ENCODE measurements at regions not wholly inside any gene's neighbourhood (a gene's known extent, or its start where the extent isn't known, plus 50 kb on each side); places are given as distances from the start of the nearest gene placed in this dataset.

- no peak for ATAC-seq
- TF ChIP-seq ZFP30 (CRISPR knock-in tag; IDR thresholded peaks at IDR 0.05), result no peak
- no peak for TF ChIP-seq ZFP3 (CRISPR knock-in tag; IDR thresholded peaks at IDR 0.05)
- TF ChIP-seq BACH2 (CRISPR knock-in tag; IDR thresholded peaks at IDR 0.05; ENCODE audit: borderline replicate concordance), result no peak
- no peak for TF ChIP-seq ISL1 (CRISPR knock-in tag; IDR thresholded peaks at IDR 0.05)
- no peak for TF ChIP-seq CSRNP3 (CRISPR knock-in tag; IDR thresholded peaks at IDR 0.05)
- TF ChIP-seq PATZ1 (CRISPR knock-in tag; IDR thresholded peaks at IDR 0.05; ENCODE audit: borderline replicate concordance), result no peak
- TF ChIP-seq ZNF70 (CRISPR knock-in tag; IDR thresholded peaks at IDR 0.05), result no peak
- TF ChIP-seq ARNTL (CRISPR knock-in tag; IDR thresholded peaks at IDR 0.05; ENCODE audit: borderline replicate concordance, low read depth), result no peak
- no peak for TF ChIP-seq POU6F1 (CRISPR knock-in tag; IDR thresholded peaks at IDR 0.05; ENCODE audit: borderline replicate concordance, low read depth)
- no peak for TF ChIP-seq SNAI2 (CRISPR knock-in tag; IDR thresholded peaks at IDR 0.05)
- TF ChIP-seq CSDC2 (CRISPR knock-in tag; IDR thresholded peaks at IDR 0.05), result no peak
- TF ChIP-seq TSHZ2 (CRISPR knock-in tag; IDR thresholded peaks at IDR 0.05), result no peak
- no peak for TF ChIP-seq GLIS3 (CRISPR knock-in tag; IDR thresholded peaks at IDR 0.05)
- no peak for TF ChIP-seq ESRRG (CRISPR knock-in tag; IDR thresholded peaks at IDR 0.05)
- no peak for TF ChIP-seq PPARA (CRISPR knock-in tag; IDR thresholded peaks at IDR 0.05; ENCODE audit: borderline replicate concordance)
- no peak for TF ChIP-seq TOX (CRISPR knock-in tag; IDR thresholded peaks at IDR 0.05; ENCODE audit: borderline replicate concordance)
- TF ChIP-seq TCF4 (CRISPR knock-in tag; IDR thresholded peaks at IDR 0.05; ENCODE audit: borderline replicate concordance), result no peak
- no peak for TF ChIP-seq ZNF8 (CRISPR knock-in tag; IDR thresholded peaks at IDR 0.05)
- TF ChIP-seq CREB5 (CRISPR knock-in tag; IDR thresholded peaks at IDR 0.05; ENCODE audit: low read depth), result no peak
Observed at GRCh38 chr2:56084111-56084901, 99.5 kb upstream of the CCDC85A start.

GRCh38 chr2:56086336-56086735 is 97.5 kb upstream of the CCDC85A start:
- TF ChIP-seq ZFP3 (CRISPR knock-in tag; IDR thresholded peaks at IDR 0.05) (no peak), TSHZ2 (CRISPR knock-in tag; IDR thresholded peaks at IDR 0.05) (no peak), POU6F1 (CRISPR knock-in tag; IDR thresholded peaks at IDR 0.05; ENCODE audit: borderline replicate concordance, low read depth) (no peak), ARNTL (CRISPR knock-in tag; IDR thresholded peaks at IDR 0.05; ENCODE audit: borderline replicate concordance, low read depth) (no peak), SNAI2 (CRISPR knock-in tag; IDR thresholded peaks at IDR 0.05) (no peak), ESRRG (CRISPR knock-in tag; IDR thresholded peaks at IDR 0.05) (no peak), ZNF565 (CRISPR knock-in tag; conservative IDR thresholded peaks at IDR 0.05; ENCODE audit: low read depth) (no peak)
- no peak for ATAC-seq
